Ascending aorta (tissue), 2 donors: ENCODE measurements at regions not wholly inside any gene's neighbourhood (a gene's known extent, or its start where the extent isn't known, plus 50 kb on each side); places are given as distances from the start of the nearest gene placed in this dataset.

ENCODE experiments used
- DNase-seq, 2 donors: peaks; one replicate each; pipeline ENCODE4 v3.0.0-alpha.2; 2019; ENCODE audit warnings: low spot score in 2 of 2
- H3K27ac ChIP-seq, 2 donors: fragments of 200-600 bp; sonication (generic); one replicate each; pipeline ENCODE4 v1.5.1; 2016 to 2017; ENCODE audit warnings: mild to moderate bottlenecking in 1 of 2
- H3K27me3 ChIP-seq: fragments of 200-600 bp; sonication (generic); one replicate; pipeline ENCODE4 v1.5.1; 2017
- H3K36me3 ChIP-seq, 2 donors: fragments of 200-600 bp; sonication (generic); one replicate each; pipeline ENCODE4 v1.5.1; 2016
- H3K4me1 ChIP-seq, 2 donors: fragments of 200-600 bp; sonication (generic); one replicate each; pipeline ENCODE4 v1.5.1; 2016 to 2017; ENCODE audit warnings: mild to moderate bottlenecking in 1 of 2
- H3K4me3 ChIP-seq, 2 donors: fragments of 200-600 bp; sonication (generic); one replicate each; pipeline ENCODE4 v1.5.1; 2016 to 2017; ENCODE audit warnings: mild to moderate bottlenecking in 1 of 2
- H3K9me3 ChIP-seq, 2 donors: fragments of 200-600 bp; sonication (generic); one replicate each; pipeline ENCODE4 v1.5.1; 2016
- CTCF ChIP-seq, 3 experiments: fragments of 200-600 bp in 2 of 3; fragments of 450-650 bp in 1 of 3; sonication (generic) in 2 of 3; IDR thresholded peaks; one replicate each; pipeline ENCODE4 v1.5.1; 2016 to 2019; ENCODE audit warnings: antibody characterized with exemption in 3 of 3, mild to moderate bottlenecking in 1 of 3, moderate library complexity in 1 of 3
- intact Hi-C: fragments of 100-400 bp; cut with DNase I; formaldehyde crosslinking; loops from one replicate; pipeline ENCODE4 v1.15.1; 2023

GRCh38 chr3:113153499-113154107 is 57.8 kb upstream of the BOC start:
- H3K27ac ChIP-seq = no peak overlapping the region
- intact Hi-C loops = no loop called here
- no peak for TF ChIP-seq CTCF (IDR thresholded peaks at IDR 0.05)
- no peaks in the 10 kb centered on the region for H3K9me3 ChIP-seq
- H3K4me3 ChIP-seq = no peak overlapping the region
- H3K27me3 ChIP-seq = no peaks in the 10 kb centered on the region
- no peak for DNase-seq
- no peaks in the 10 kb centered on the region for H3K4me1 ChIP-seq
- H3K36me3 ChIP-seq = no peaks in the 10 kb centered on the region

- no peak overlapping the region for H3K4me3 ChIP-seq
- TF ChIP-seq CTCF (IDR thresholded peaks at IDR 0.05) = no peak
- no peak overlapping the region for H3K27ac ChIP-seq
- intact Hi-C loops = no loop called here
- no peaks in the 10 kb centered on the region for H3K27me3 ChIP-seq
- no peaks in the 10 kb centered on the region for H3K4me1 ChIP-seq
- H3K9me3 ChIP-seq = no peaks in the 10 kb centered on the region
- no peak for DNase-seq
- H3K36me3 ChIP-seq = no peaks in the 10 kb centered on the region
Observed at GRCh38 chr3:113156816-113157333, 54.5 kb upstream of the BOC start.

- TF ChIP-seq CTCF (IDR thresholded peaks at IDR 0.05) = no peak
- intact Hi-C loops = no loop called here
- Histone ChIP-seq H3K36me3 (no peaks in the 10 kb centered on the region), H3K4me3 (no peak overlapping the region), H3K27me3 (no peaks in the 10 kb centered on the region), H3K27ac (no peak overlapping the region), H3K4me1 (no peaks in the 10 kb centered on the region), H3K9me3 (no peaks in the 10 kb centered on the region)
- DNase-seq = no peak
Observed at GRCh38 chr3:113157408-113158030, 53.8 kb upstream of the BOC start.

GRCh38 chr3:113158171-113158570 is 53.2 kb upstream of the BOC start:
- H3K4me3 ChIP-seq = no peak overlapping the region
- H3K27ac ChIP-seq = no peak overlapping the region
- H3K36me3 ChIP-seq = no peaks in the 10 kb centered on the region
- intact Hi-C loops = no loop called here
- no peak for DNase-seq
- no peaks in the 10 kb centered on the region for H3K27me3 ChIP-seq
- H3K9me3 ChIP-seq = no peaks in the 10 kb centered on the region
- no peak for TF ChIP-seq CTCF (IDR thresholded peaks at IDR 0.05)
- no peaks in the 10 kb centered on the region for H3K4me1 ChIP-seq
